GM21529 (cell line): ENCODE measurements at regions not wholly inside any gene's neighbourhood (a gene's known extent, or its start where the extent isn't known, plus 50 kb on each side); places are given as distances from the start of the nearest gene placed in this dataset.

ENCODE experiments used
- ATAC-seq: cut with Tn5 transposase; IDR thresholded peaks from one replicate; pipeline ENCODE4 v1.9.1; 2021; ENCODE audit not compliant: unreplicated experiment

GRCh38 chr2:15076668-15077067, 444.2 kb downstream of the LRATD1 start:
- ATAC-seq, result no peak

DNA sequence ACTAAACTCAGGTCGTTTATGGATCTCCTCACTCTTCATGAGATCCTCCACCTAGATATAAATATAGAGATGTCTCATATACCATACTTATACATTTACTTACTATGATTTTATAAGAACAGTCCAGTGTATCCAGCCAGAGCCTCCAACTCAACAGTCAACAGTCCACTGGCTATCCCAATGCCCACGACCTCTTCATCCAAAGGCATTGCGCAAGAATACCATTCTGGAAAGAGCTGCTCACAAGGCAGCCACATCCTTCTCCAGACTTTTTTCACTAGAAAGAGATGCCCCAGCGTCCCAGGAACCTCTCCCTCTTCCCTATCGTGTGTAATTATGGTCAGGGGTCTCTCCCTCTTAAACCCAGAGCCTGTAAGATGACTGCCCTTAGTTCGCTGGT, 448.8 kb downstream of the LRATD1 start:
- ATAC-seq, result no peak

- no peak for ATAC-seq
Measured at GRCh38 chr2:15082105-15083058, 449.9 kb downstream of the LRATD1 start.

GRCh38 chr2:15084826-15085489, 452.4 kb downstream of the LRATD1 start:
- ATAC-seq, result no peak

GRCh38 chr2:15092181-15092580, 459.7 kb downstream of the LRATD1 start:
- no peak for ATAC-seq

GRCh38 chr2:15092691-15093090, 460.2 kb downstream of the LRATD1 start:
- ATAC-seq, result no peak

DNA sequence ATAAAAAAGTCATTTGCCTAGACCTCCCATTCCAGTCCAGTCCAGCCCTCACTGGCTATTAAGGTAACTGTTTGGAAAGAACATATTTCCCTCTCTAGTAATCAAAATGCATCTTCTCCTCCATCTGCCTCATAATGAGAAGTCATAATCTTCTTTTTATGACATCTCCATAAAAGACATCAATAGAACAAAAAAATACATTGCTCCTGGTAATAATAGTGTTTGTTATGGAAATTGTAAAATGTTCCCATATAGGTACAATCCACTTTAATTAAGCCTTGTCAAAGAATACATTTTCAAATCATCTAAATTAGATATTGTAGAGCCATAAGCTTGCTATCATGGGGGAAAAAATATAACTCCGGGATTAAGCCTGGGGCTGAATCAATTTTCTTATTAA, 461.6 kb downstream of the LRATD1 start:
- no peak for ATAC-seq

DNA sequence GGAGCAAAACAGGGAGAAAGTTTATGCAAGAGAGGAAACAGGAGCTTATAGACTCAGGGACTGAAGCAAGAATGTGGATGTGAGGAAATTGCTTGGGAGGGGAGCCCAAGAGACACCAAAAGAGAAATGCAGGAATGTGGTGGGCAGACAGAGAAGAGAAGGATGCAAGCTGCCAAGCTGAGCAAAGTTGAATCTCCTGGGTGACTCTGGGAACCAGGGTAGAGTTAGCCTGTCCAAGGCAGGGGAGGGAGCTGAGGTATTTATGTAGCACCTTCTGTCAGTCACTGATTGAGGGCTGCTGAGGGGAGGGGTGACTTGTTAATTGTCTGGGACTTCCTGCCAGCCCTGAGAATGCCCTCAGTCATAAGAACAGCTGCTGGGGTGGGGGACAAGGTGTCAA, 464.3 kb downstream of the NBAS start:
- no peak for ATAC-seq

DNA sequence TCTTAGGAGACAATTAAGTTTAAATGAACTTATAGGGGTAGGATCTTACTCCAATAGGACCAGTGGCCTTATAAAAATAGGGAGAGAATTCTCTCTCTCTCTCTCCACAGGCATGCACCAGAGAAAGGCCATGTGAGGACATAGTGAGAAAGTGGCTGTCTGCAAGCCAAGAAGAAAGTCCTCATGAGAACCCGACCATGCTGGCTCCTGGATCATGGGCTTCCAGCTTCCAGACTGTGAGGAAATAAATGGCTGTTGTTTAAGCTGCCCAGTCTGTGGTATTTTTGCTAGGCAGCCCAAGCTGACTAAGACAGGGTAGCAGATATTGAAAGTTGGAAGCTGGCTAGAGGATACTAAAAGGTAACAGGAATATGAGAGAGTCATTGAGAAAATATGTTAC, 454.0 kb downstream of the NBAS start:
- no peak for ATAC-seq

DNA sequence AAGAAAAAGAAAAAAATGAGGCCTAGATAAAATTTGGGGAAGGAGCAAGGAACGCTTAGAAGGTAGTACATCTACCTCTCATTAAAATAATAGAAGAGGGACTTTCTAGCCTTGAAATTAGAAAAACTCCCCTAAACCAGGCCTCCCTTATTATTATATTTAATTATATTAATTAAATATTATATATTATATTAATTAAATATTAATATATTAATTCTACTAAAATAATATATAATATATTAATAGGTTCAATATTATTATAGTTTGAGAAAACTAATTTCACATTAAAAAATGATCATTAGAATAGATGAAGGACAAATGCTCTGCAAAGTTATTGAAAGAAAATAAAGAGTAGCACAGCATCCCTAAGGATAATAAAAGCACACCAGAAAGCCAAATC, 449.4 kb downstream of the NBAS start:
- no peak for ATAC-seq

- no peak for ATAC-seq
Measured at GRCh38 chr2:15112216-15112615, 448.9 kb downstream of the NBAS start.

DNA sequence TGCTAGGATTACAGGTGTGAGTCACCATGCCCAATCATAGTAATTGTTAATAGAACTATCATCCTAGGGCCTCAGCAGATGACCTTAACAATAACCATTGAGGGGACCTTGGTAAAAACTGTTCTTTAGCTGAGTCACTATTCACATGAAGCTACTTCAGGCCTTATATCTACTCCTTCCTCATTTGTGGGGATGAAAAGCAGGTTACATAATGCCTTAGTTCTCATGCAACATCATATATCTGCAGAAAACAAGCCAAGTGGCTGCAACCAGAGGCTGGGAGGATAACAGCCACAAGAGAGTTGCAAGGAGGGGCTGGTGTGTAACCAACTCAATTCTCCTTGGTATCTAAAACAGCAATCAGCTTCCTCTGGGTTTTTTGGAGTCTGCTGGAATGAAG, 445.4 kb downstream of the NBAS start:
- no peak for ATAC-seq

DNA sequence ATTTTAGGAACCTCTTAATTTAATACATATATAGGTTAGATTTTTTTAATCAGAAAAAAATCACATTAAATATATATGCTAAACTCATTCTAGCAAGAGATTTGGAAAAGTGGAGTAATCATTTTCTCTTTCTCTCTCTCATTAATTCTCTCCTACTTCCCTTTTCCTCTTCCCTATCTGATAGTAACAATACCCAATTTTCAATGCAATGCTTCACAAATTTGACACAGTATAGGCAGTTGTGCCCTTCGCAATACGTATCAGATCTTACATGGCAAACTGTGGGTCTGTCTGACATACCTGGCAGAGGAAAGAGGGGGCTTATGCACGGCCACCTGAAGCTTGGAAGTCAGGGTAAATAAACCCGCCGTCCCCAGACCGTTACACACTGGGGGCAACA, 444.3 kb downstream of the NBAS start:
- no peak for ATAC-seq
